ENCODE measurements at regions not wholly inside any gene's neighbourhood (a gene's known extent, or its start where the extent isn't known, plus 50 kb on each side); places are given as distances from the start of the nearest gene placed in this dataset.

- no peak for TF ChIP-seq CTCF (IDR thresholded peaks at IDR 0.05; ENCODE audit: low read length)
- TF ChIP-seq EZH2 (IDR thresholded peaks at IDR 0.05; ENCODE audit: borderline replicate concordance, low read length): no peak
Observed at GRCh38 chr15:37219211-37219701, 118.9 kb upstream of the MEIS2 start.
